ENCODE measurements at regions not wholly inside any gene's neighbourhood (a gene's known extent, or its start where the extent isn't known, plus 50 kb on each side); places are given as distances from the start of the nearest gene placed in this dataset.

GRCh38 chr17:33811004-33811760, 443.9 kb upstream of the CCL2 start:
- TF ChIP-seq CTCF (IDR thresholded peaks at IDR 0.05; ENCODE audit: low read length) (no peak), EZH2 (optimal IDR thresholded peaks at IDR 0.05; ENCODE audit: low read depth, low read length) (no peak)
- H3K9ac ChIP-seq (ENCODE audit: low read length) = no peak overlapping the region
- H3K4me1 ChIP-seq (ENCODE audit: low read length) = no peaks in the 10 kb centered on the region
- H3K36me3 ChIP-seq (replicated peaks; ENCODE audit: insufficient read depth, low read length) = no peaks in the 10 kb centered on the region
- no peaks in the 10 kb centered on the region for H3K9me2 ChIP-seq (replicated peaks; ENCODE audit: insufficient read depth, low read length)
- no peak overlapping the region for H2AFZ ChIP-seq (ENCODE audit: low read length)
- no peak overlapping the region for H3K4me2 ChIP-seq (ENCODE audit: low read depth, low read length)
- H3K4me3 ChIP-seq (ENCODE audit: low read length) = no peak overlapping the region
- H3K79me2 ChIP-seq (ENCODE audit: low read length) = no peaks in the 10 kb centered on the region
- H4K20me1 ChIP-seq (ENCODE audit: insufficient read depth, low read length) = no peaks in the 10 kb centered on the region
- no peaks in the 10 kb centered on the region for H3K9me3 ChIP-seq (replicated peaks; ENCODE audit: insufficient read depth, low read length)
- H3F3A ChIP-seq (ENCODE audit: insufficient read depth, low read length) = no peaks in the 10 kb centered on the region
- no peak overlapping the region for H3K27ac ChIP-seq (ENCODE audit: low read length)
- H3K27me3 ChIP-seq (replicated peaks; ENCODE audit: insufficient read depth, low read length) = no peaks in the 10 kb centered on the region
- no peak for DNase-seq

GRCh38 chr17:33811984-33812577, 443.0 kb upstream of the CCL2 start:
- H3K4me1 ChIP-seq (ENCODE audit: low read length) = no peaks in the 10 kb centered on the region
- H3F3A ChIP-seq (ENCODE audit: insufficient read depth, low read length) = no peaks in the 10 kb centered on the region
- H3K27ac ChIP-seq (ENCODE audit: low read length) = no peak overlapping the region
- no peak overlapping the region for H3K4me2 ChIP-seq (ENCODE audit: low read depth, low read length)
- no peak for TF ChIP-seq EZH2 (optimal IDR thresholded peaks at IDR 0.05; ENCODE audit: low read depth, low read length)
- TF ChIP-seq CTCF (IDR thresholded peaks at IDR 0.05; ENCODE audit: low read length) = no peak
- no peak for TF ChIP-seq EZH2phosphoT487 (IDR thresholded peaks at IDR 0.05; ENCODE audit: low read length)
- H3K27me3 ChIP-seq (replicated peaks; ENCODE audit: insufficient read depth, low read length) = no peaks in the 10 kb centered on the region
- H3K9ac ChIP-seq (ENCODE audit: low read length) = no peak overlapping the region
- DNase-seq = no peak
- H3K4me3 ChIP-seq (ENCODE audit: low read length) = no peak overlapping the region
- no peaks in the 10 kb centered on the region for H3K9me3 ChIP-seq (replicated peaks; ENCODE audit: insufficient read depth, low read length)
- no peaks in the 10 kb centered on the region for H3K79me2 ChIP-seq (ENCODE audit: low read length)
- no peaks in the 10 kb centered on the region for H3K9me2 ChIP-seq (replicated peaks; ENCODE audit: insufficient read depth, low read length)
- H4K20me1 ChIP-seq (ENCODE audit: insufficient read depth, low read length) = no peaks in the 10 kb centered on the region
- no peak overlapping the region for H2AFZ ChIP-seq (ENCODE audit: low read length)
- H3K36me3 ChIP-seq (replicated peaks; ENCODE audit: insufficient read depth, low read length) = no peaks in the 10 kb centered on the region

- Histone ChIP-seq H3K36me3 (replicated peaks; ENCODE audit: insufficient read depth, low read length) (no peaks in the 10 kb centered on the region), H3K27ac (ENCODE audit: low read length) (no peak overlapping the region), H3K79me2 (ENCODE audit: low read length) (no peaks in the 10 kb centered on the region), H2AFZ (ENCODE audit: low read length) (no peak overlapping the region), H3K9ac (ENCODE audit: low read length) (no peak overlapping the region), H3F3A (ENCODE audit: insufficient read depth, low read length) (no peaks in the 10 kb centered on the region), H3K27me3 (replicated peaks; ENCODE audit: insufficient read depth, low read length) (no peaks in the 10 kb centered on the region), H3K4me3 (ENCODE audit: low read length) (no peak overlapping the region), H3K4me2 (ENCODE audit: low read depth, low read length) (no peak overlapping the region), H3K9me3 (replicated peaks; ENCODE audit: insufficient read depth, low read length) (no peaks in the 10 kb centered on the region), H4K20me1 (ENCODE audit: insufficient read depth, low read length) (no peaks in the 10 kb centered on the region), H3K4me1 (ENCODE audit: low read length) (no peaks in the 10 kb centered on the region), H3K9me2 (replicated peaks; ENCODE audit: insufficient read depth, low read length) (no peaks in the 10 kb centered on the region)
- TF ChIP-seq CTCF (IDR thresholded peaks at IDR 0.05; ENCODE audit: low read length) (no peak), EZH2 (optimal IDR thresholded peaks at IDR 0.05; ENCODE audit: low read depth, low read length) (no peak), EZH2phosphoT487 (IDR thresholded peaks at IDR 0.05; ENCODE audit: low read length) (no peak)
- DNase-seq = no peak
Observed at GRCh38 chr17:33814852-33815251, 440.2 kb upstream of the CCL2 start.

All from MM.1S (cell line).